HAP-1 (cell line): ENCODE measurements at regions not wholly inside any gene's neighbourhood (a gene's known extent, or its start where the extent isn't known, plus 50 kb on each side); places are given as distances from the start of the nearest gene placed in this dataset.

ENCODE experiments used
- DNase-seq, 2 experiments: peaks; one replicate each; pipeline ENCODE4 v3.0.0-alpha.2; 2016 to 2020; ENCODE audit warnings: low spot score in 2 of 2
- H3K27me3 ChIP-seq: fragments of 250-450 bp; sonication (Bioruptor Pico); 2 replicates; pipeline ENCODE4 v1.5.1; 2020; ENCODE audit warnings: low read depth, mild to moderate bottlenecking, moderate library complexity
- H3K36me3 ChIP-seq: fragments of 250-450 bp; sonication (Bioruptor Pico); replicated peaks from 2 replicates; pipeline ENCODE4 v1.5.1; 2020; ENCODE audit warnings: mild to moderate bottlenecking
- H3K4me1 ChIP-seq: fragments of 250-450 bp; sonication (Bioruptor Pico); 2 replicates; pipeline ENCODE4 v1.5.1; 2020; ENCODE audit warnings: mild to moderate bottlenecking
- H3K4me3 ChIP-seq: fragments of 250-450 bp; sonication (Bioruptor Pico); 2 replicates; pipeline ENCODE4 v1.5.1; 2020; ENCODE audit warnings: mild to moderate bottlenecking, moderate library complexity
- H3K9me3 ChIP-seq: fragments of 250-450 bp; sonication (Bioruptor Pico); 2 replicates; pipeline ENCODE4 v1.5.1; 2020; ENCODE audit warnings: mild to moderate bottlenecking, moderate library complexity
- in situ Hi-C: fragments of 300-500 bp; cut with MboI; formaldehyde crosslinking; loops from 3 replicates; pipeline ENCODE4 v1.14.3; 2020; ENCODE audit warnings: low sequenced_read_pairs, inconsistent platforms, mixed read lengths

- Histone ChIP-seq H3K36me3 (no peaks in the 10 kb centered on the region), H3K4me3 (no peak overlapping the region), H3K4me1 (no peaks in the 10 kb centered on the region), H3K27me3 (no peaks in the 10 kb centered on the region), H3K9me3 (no peaks in the 10 kb centered on the region)
- no peak for DNase-seq
- in situ Hi-C loops, result no loop called here
These were observed 314.1 kb upstream of the ATP10B start for GRCh38 chr5:161165998-161166660.

GRCh38 chr5:161157925-161158324 is 305.9 kb upstream of the ATP10B start:
- no peak for DNase-seq
- in situ Hi-C loops, result no loop called here
- no peaks in the 10 kb centered on the region for H3K9me3 ChIP-seq
- no peaks in the 10 kb centered on the region for H3K36me3 ChIP-seq
- no peak overlapping the region for H3K4me3 ChIP-seq
- H3K27me3 ChIP-seq, result no peaks in the 10 kb centered on the region
- no peaks in the 10 kb centered on the region for H3K4me1 ChIP-seq

- H3K36me3 ChIP-seq, result no peaks in the 10 kb centered on the region
- no peaks in the 10 kb centered on the region for H3K4me1 ChIP-seq
- DNase-seq, result no peak
- H3K4me3 ChIP-seq, result no peak overlapping the region
- H3K27me3 ChIP-seq, result no peaks in the 10 kb centered on the region
- no peaks in the 10 kb centered on the region for H3K9me3 ChIP-seq
- in situ Hi-C loops, result no loop called here
These were observed 303.4 kb upstream of the ATP10B start for GRCh38 chr5:161155451-161155850.

GRCh38 chr5:161152415-161152940 is 300.5 kb upstream of the ATP10B start:
- DNase-seq, result no peak
- in situ Hi-C loops, result no loop called here
- no peak overlapping the region for H3K4me3 ChIP-seq
- no peaks in the 10 kb centered on the region for H3K36me3 ChIP-seq
- H3K27me3 ChIP-seq, result no peaks in the 10 kb centered on the region
- no peaks in the 10 kb centered on the region for H3K9me3 ChIP-seq
- no peaks in the 10 kb centered on the region for H3K4me1 ChIP-seq

- no peak for DNase-seq
- H3K4me1 ChIP-seq, result no peaks in the 10 kb centered on the region
- H3K4me3 ChIP-seq, result no peak overlapping the region
- H3K27me3 ChIP-seq, result no peaks in the 10 kb centered on the region
- in situ Hi-C loops, result no loop called here
- no peaks in the 10 kb centered on the region for H3K9me3 ChIP-seq
- no peaks in the 10 kb centered on the region for H3K36me3 ChIP-seq
These were observed 298.5 kb upstream of the ATP10B start for GRCh38 chr5:161150441-161150988.

GRCh38 chr5:161149078-161149477 is 297.1 kb upstream of the ATP10B start:
- no peak for DNase-seq
- Histone ChIP-seq H3K27me3 (no peaks in the 10 kb centered on the region), H3K4me3 (no peak overlapping the region), H3K4me1 (no peaks in the 10 kb centered on the region), H3K36me3 (no peaks in the 10 kb centered on the region), H3K9me3 (no peaks in the 10 kb centered on the region)
- in situ Hi-C loops, result no loop called here

- H3K4me1 ChIP-seq, result no peaks in the 10 kb centered on the region
- no peak overlapping the region for H3K4me3 ChIP-seq
- in situ Hi-C loops, result no loop called here
- no peaks in the 10 kb centered on the region for H3K9me3 ChIP-seq
- no peaks in the 10 kb centered on the region for H3K27me3 ChIP-seq
- H3K36me3 ChIP-seq, result no peaks in the 10 kb centered on the region
- DNase-seq, result no peak
These were observed 286.9 kb upstream of the ATP10B start for GRCh38 chr5:161138751-161139455.

GRCh38 chr5:161134956-161135355 is 282.9 kb upstream of the ATP10B start:
- DNase-seq, result no peak

GRCh38 chr5:161134083-161134482 is 282.1 kb upstream of the ATP10B start:
- no peaks in the 10 kb centered on the region for H3K9me3 ChIP-seq
- in situ Hi-C loops, result no loop called here
- no peaks in the 10 kb centered on the region for H3K4me1 ChIP-seq
- no peaks in the 10 kb centered on the region for H3K36me3 ChIP-seq
- no peak overlapping the region for H3K4me3 ChIP-seq
- no peak for DNase-seq
- H3K27me3 ChIP-seq, result no peaks in the 10 kb centered on the region

More at GRCh38 chr5:161134956-161135355, 282.9 kb upstream of the ATP10B start:
- Histone ChIP-seq H3K27me3 (no peaks in the 10 kb centered on the region), H3K4me3 (no peak overlapping the region), H3K36me3 (no peaks in the 10 kb centered on the region), H3K4me1 (no peaks in the 10 kb centered on the region), H3K9me3 (no peaks in the 10 kb centered on the region)
- in situ Hi-C loops, result no loop called here

GRCh38 chr5:161115941-161116340 is 263.9 kb upstream of the ATP10B start:
- H3K4me3 ChIP-seq, result no peak overlapping the region
- no peaks in the 10 kb centered on the region for H3K36me3 ChIP-seq
- no peaks in the 10 kb centered on the region for H3K27me3 ChIP-seq
- H3K9me3 ChIP-seq, result no peaks in the 10 kb centered on the region
- in situ Hi-C loops, result no loop called here
- DNase-seq, result no peak
- no peaks in the 10 kb centered on the region for H3K4me1 ChIP-seq

- Histone ChIP-seq H3K36me3 (no peaks in the 10 kb centered on the region), H3K4me3 (no peak overlapping the region), H3K9me3 (no peaks in the 10 kb centered on the region), H3K4me1 (no peaks in the 10 kb centered on the region), H3K27me3 (no peaks in the 10 kb centered on the region)
- in situ Hi-C loops, result no loop called here
- DNase-seq, result no peak
These were observed 260.4 kb upstream of the ATP10B start for GRCh38 chr5:161112371-161112770.

- H3K36me3 ChIP-seq, result no peaks in the 10 kb centered on the region
- no peaks in the 10 kb centered on the region for H3K27me3 ChIP-seq
- no peaks in the 10 kb centered on the region for H3K4me1 ChIP-seq
- H3K9me3 ChIP-seq, result no peaks in the 10 kb centered on the region
- H3K4me3 ChIP-seq, result no peak overlapping the region
- no peak for DNase-seq
- in situ Hi-C loops, result no loop called here
These were observed 253.5 kb upstream of the ATP10B start for GRCh38 chr5:161105525-161105924.

GRCh38 chr5:161098516-161098915 is 246.5 kb upstream of the ATP10B start:
- no peaks in the 10 kb centered on the region; the same call in 1 of the 2 replicates for H3K9me3 ChIP-seq
- H3K4me1 ChIP-seq, result no peaks in the 10 kb centered on the region
- DNase-seq, result no peak
- in situ Hi-C loops, result no loop called here
- H3K36me3 ChIP-seq, result no peaks in the 10 kb centered on the region
- H3K27me3 ChIP-seq, result no peaks in the 10 kb centered on the region
- no peak overlapping the region for H3K4me3 ChIP-seq

GRCh38 chr5:161096581-161096980 is 244.6 kb upstream of the ATP10B start:
- DNase-seq, result no peak
- no peaks in the 10 kb centered on the region for H3K4me1 ChIP-seq
- H3K9me3 ChIP-seq, result no peaks in the 10 kb centered on the region; the same call in 1 of the 2 replicates
- no peaks in the 10 kb centered on the region for H3K36me3 ChIP-seq
- in situ Hi-C loops, result no loop called here
- no peaks in the 10 kb centered on the region for H3K27me3 ChIP-seq
- no peak overlapping the region for H3K4me3 ChIP-seq
